GM23338 (cell line): ENCODE measurements at regions not wholly inside any gene's neighbourhood (a gene's known extent, or its start where the extent isn't known, plus 50 kb on each side); places are given as distances from the start of the nearest gene placed in this dataset.

Source experiments
- ATAC-seq: fragments of 200-7000 bp; cut with Tn5 transposase; 3 replicates; pipeline ENCODE4 v1.9.1; 2020
- DNase-seq: peaks from one replicate; pipeline ENCODE4 v3.0.0-alpha.2; 2015; ENCODE audit warnings: low spot score
- H2AFZ ChIP-seq: fragments of 200-600 bp; sonication (generic); 2 replicates; pipeline ENCODE4 v1.8.0; 2016; ENCODE audit warnings: antibody characterized with exemption, mild to moderate bottlenecking, moderate library complexity
- H3F3A ChIP-seq: fragments of 200-600 bp; sonication (generic); replicated peaks from 2 replicates; pipeline ENCODE4 v1.8.0; 2017; ENCODE audit warnings: antibody characterized with exemption, mixed run types, low read depth
- H3K27ac ChIP-seq: fragments of 200-600 bp; sonication (generic); 2 replicates; pipeline ENCODE4 v1.6.1; 2016; ENCODE audit warnings: low read depth
- H3K27me3 ChIP-seq: fragments of 200-600 bp; sonication (generic); 2 replicates; pipeline ENCODE4 v1.8.0; 2016; ENCODE audit warnings: mild to moderate bottlenecking, mixed run types, moderate library complexity; ENCODE audit not compliant: insufficient read depth
- H3K36me3 ChIP-seq: fragments of 200-600 bp; sonication (generic); 2 replicates; pipeline ENCODE4 v1.8.0; 2016; ENCODE audit warnings: mild to moderate bottlenecking; ENCODE audit not compliant: insufficient read depth
- H3K4me1 ChIP-seq: fragments of 200-600 bp; sonication (generic); 2 replicates; pipeline ENCODE4 v1.8.0; 2016; ENCODE audit warnings: mild to moderate bottlenecking, moderate library complexity; ENCODE audit not compliant: insufficient read depth
- H3K4me2 ChIP-seq: fragments of 200-600 bp; sonication (generic); 2 replicates; pipeline ENCODE4 v1.7.1; 2017; ENCODE audit warnings: mixed run types
- H3K4me3 ChIP-seq: fragments of 200-600 bp; sonication (generic); 2 replicates; pipeline ENCODE4 v1.6.1; 2016; ENCODE audit warnings: mixed run types
- H3K79me2 ChIP-seq: fragments of 200-600 bp; sonication (generic); replicated peaks from 2 replicates; pipeline ENCODE4 v1.8.0; 2017; ENCODE audit warnings: mild to moderate bottlenecking; ENCODE audit not compliant: insufficient read depth
- H3K9me2 ChIP-seq: fragments of 200-600 bp; sonication (generic); 2 replicates; pipeline ENCODE4 v1.8.0; 2017; ENCODE audit not compliant: insufficient read depth
- H4K20me1 ChIP-seq: fragments of 200-600 bp; sonication (generic); replicated peaks from 2 replicates; pipeline ENCODE4 v1.8.0; 2017; ENCODE audit warnings: mild to moderate bottlenecking; ENCODE audit not compliant: insufficient read depth
- H3K27ac Mint-ChIP-seq: 2 replicates; pipeline ENCODE4 v1.8.0; 2020; ENCODE audit warnings: inconsistent platforms, mild to moderate bottlenecking, moderate library complexity, mixed read lengths
- H3K27me3 Mint-ChIP-seq: 3 replicates; pipeline ENCODE4 v1.8.0; 2022; ENCODE audit warnings: low read depth, mild to moderate bottlenecking, moderate library complexity, mixed read lengths, inconsistent platforms; ENCODE audit not compliant: insufficient read depth, poor library complexity
- H3K36me3 Mint-ChIP-seq: 3 replicates; pipeline ENCODE4 v1.8.0; 2021; ENCODE audit warnings: low read depth, mild to moderate bottlenecking, inconsistent platforms, moderate library complexity, mixed read lengths
- H3K4me1 Mint-ChIP-seq: 3 replicates; pipeline ENCODE4 v1.8.0; 2020; ENCODE audit warnings: mild to moderate bottlenecking, inconsistent platforms, mixed read lengths
- H3K4me3 Mint-ChIP-seq: 3 replicates; pipeline ENCODE4 v1.8.0; 2021; ENCODE audit warnings: moderate library complexity, mild to moderate bottlenecking, inconsistent platforms, mixed read lengths
- H3K9me3 Mint-ChIP-seq: 3 replicates; pipeline ENCODE4 v1.8.0; 2020; ENCODE audit warnings: moderate library complexity, mild to moderate bottlenecking, inconsistent platforms, mixed read lengths
- CREB1 ChIP-seq: fragments of 250-450 bp; sonication (Bioruptor Pico); IDR thresholded peaks from 2 replicates; pipeline ENCODE4 v1.5.0; 2020; ENCODE audit warnings: low read depth, mild to moderate bottlenecking, moderate library complexity
- EZH2phosphoT487 ChIP-seq: fragments of 200-600 bp; sonication (generic); IDR thresholded peaks from one replicate; pipeline ENCODE4 v1.8.1; 2018; ENCODE audit warnings: antibody characterized with exemption; ENCODE audit not compliant: unreplicated experiment
- STAT1 ChIP-seq: IDR thresholded peaks from one replicate; pipeline ENCODE4 v1.6.1; 2016; ENCODE audit warnings: antibody characterized with exemption; ENCODE audit not compliant: unreplicated experiment
- ZNF331 ChIP-seq: fragments of 250-450 bp; sonication (Bioruptor Pico); IDR thresholded peaks from 2 replicates; pipeline ENCODE4 v1.5.0; 2020; ENCODE audit warnings: low read depth, mild to moderate bottlenecking, moderate library complexity
- TF ChIP-seq, protein P1 (sequence below): fragments of 250-450 bp; sonication (Bioruptor Pico); IDR thresholded peaks from 2 replicates; pipeline ENCODE4 v1.5.0; 2020; ENCODE audit warnings: mild to moderate bottlenecking, moderate library complexity

DNA sequence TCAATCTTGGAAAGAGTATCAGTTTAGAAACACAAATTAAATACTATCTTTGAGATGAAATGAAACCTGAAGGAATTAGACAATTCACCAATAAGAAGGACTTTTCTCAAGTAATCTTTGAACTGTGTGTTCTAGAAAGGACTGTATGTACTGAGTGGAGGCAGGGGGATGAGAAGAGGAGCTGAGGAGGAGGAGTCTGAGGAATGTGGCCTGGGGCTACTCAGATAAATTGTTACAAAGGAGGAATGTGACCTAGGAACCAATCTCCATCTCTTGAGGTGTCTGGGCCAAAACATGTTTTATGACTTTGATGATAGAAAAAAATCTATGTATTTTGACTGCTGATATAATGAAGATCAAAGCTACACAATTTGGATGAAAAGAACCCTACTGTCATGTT, 124.3 kb upstream of the ANKRD55 start (continued):
- TF ChIP-seq EZH2phosphoT487: no peak
- TF ChIP-seq STAT1: no peak
- TF ChIP-seq CREB1 (CRISPR knock-in tag): no peak

DNA sequence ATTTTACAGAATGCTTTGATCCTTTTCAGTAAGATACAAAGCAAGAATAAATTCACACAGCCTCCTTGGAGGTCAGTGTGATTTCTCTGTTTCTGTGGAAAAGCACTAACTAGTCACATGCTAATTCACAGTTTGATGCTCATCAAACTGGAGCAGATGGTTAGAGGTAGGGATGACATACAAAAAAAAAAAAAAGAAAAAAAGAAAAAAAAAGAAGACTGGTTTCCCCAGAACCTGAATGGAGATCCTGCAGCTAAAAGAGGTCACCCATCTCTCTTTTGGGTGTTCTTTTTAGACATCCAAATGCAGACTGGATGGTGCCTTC, 123.7 kb upstream of the ANKRD55 start:
- Histone ChIP-seq H2AFZ (no peak overlapping the region), H3F3A (no peaks in the 10 kb centered on the region), H3K27ac (no peak overlapping the region), H3K36me3 (no peaks in the 10 kb centered on the region), H3K79me2 (no peaks in the 10 kb centered on the region), H3K4me1 (peaks cover 11% of the 10 kb centered on the region), H3K4me3 (no peak overlapping the region), H3K4me2 (no peak overlapping the region), H4K20me1 (no peaks in the 10 kb centered on the region), H3K9me2 (no peaks in the 10 kb centered on the region; the same call in 1 of the 2 replicates), H3K27me3 (no peaks in the 10 kb centered on the region)
- ATAC-seq: no peak
- no peak for TF ChIP-seq ZNF331 (CRISPR knock-in tag)
- TF ChIP-seq, protein P1, sequence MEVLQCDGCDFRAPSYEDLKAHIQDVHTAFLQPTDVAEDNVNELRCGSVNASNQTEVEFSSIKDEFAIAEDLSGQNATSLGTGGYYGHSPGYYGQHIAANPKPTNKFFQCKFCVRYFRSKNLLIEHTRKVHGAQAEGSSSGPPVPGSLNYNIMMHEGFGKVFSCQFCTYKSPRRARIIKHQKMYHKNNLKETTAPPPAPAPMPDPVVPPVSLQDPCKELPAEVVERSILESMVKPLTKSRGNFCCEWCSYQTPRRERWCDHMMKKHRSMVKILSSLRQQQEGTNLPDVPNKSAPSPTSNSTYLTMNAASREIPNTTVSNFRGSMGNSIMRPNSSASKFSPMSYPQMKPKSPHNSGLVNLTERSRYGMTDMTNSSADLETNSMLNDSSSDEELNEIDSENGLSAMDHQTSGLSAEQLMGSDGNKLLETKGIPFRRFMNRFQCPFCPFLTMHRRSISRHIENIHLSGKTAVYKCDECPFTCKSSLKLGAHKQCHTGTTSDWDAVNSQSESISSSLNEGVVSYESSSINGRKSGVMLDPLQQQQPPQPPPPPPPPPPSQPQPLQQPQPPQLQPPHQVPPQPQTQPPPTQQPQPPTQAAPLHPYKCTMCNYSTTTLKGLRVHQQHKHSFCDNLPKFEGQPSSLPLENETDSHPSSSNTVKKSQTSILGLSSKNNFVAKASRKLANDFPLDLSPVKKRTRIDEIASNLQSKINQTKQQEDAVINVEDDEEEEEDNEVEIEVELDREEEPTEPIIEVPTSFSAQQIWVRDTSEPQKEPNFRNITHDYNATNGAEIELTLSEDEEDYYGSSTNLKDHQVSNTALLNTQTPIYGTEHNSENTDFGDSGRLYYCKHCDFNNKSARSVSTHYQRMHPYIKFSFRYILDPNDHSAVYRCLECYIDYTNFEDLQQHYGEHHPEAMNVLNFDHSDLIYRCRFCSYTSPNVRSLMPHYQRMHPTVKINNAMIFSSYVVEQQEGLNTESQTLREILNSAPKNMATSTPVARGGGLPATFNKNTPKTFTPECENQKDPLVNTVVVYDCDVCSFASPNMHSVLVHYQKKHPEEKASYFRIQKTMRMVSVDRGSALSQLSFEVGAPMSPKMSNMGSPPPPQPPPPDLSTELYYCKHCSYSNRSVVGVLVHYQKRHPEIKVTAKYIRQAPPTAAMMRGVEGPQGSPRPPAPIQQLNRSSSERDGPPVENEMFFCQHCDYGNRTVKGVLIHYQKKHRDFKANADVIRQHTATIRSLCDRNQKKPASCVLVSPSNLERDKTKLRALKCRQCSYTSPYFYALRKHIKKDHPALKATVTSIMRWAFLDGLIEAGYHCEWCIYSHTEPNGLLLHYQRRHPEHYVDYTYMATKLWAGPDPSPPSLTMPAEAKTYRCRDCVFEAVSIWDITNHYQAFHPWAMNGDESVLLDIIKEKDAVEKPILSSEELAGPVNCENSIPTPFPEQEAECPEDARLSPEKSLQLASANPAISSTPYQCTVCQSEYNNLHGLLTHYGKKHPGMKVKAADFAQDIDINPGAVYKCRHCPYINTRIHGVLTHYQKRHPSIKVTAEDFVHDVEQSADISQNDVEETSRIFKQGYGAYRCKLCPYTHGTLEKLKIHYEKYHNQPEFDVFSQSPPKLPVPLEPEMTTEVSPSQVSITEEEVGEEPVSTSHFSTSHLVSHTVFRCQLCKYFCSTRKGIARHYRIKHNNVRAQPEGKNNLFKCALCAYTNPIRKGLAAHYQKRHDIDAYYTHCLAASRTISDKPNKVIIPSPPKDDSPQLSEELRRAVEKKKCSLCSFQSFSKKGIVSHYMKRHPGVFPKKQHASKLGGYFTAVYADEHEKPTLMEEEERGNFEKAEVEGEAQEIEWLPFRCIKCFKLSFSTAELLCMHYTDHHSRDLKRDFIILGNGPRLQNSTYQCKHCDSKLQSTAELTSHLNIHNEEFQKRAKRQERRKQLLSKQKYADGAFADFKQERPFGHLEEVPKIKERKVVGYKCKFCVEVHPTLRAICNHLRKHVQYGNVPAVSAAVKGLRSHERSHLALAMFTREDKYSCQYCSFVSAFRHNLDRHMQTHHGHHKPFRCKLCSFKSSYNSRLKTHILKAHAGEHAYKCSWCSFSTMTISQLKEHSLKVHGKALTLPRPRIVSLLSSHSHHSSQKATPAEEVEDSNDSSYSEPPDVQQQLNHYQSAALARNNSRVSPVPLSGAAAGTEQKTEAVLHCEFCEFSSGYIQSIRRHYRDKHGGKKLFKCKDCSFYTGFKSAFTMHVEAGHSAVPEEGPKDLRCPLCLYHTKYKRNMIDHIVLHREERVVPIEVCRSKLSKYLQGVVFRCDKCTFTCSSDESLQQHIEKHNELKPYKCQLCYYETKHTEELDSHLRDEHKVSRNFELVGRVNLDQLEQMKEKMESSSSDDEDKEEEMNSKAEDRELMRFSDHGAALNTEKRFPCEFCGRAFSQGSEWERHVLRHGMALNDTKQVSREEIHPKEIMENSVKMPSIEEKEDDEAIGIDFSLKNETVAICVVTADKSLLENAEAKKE: no peak
- H3K4me1 Mint-ChIP-seq: peaks cover 8% of the 10 kb centered on the region; the same call in 1 of the 3 replicates
- no peak overlapping the region for H3K4me3 Mint-ChIP-seq
- H3K9me3 Mint-ChIP-seq: no peaks in the 10 kb centered on the region
- no peak overlapping the region for H3K27ac Mint-ChIP-seq
- no peak for DNase-seq
- peaks cover 4% of the 10 kb centered on the region for H3K27me3 Mint-ChIP-seq
- no peaks in the 10 kb centered on the region for H3K36me3 Mint-ChIP-seq
